ENCODE measurements at regions not wholly inside any gene's neighbourhood (a gene's known extent, or its start where the extent isn't known, plus 50 kb on each side); places are given as distances from the start of the nearest gene placed in this dataset.

DNA sequence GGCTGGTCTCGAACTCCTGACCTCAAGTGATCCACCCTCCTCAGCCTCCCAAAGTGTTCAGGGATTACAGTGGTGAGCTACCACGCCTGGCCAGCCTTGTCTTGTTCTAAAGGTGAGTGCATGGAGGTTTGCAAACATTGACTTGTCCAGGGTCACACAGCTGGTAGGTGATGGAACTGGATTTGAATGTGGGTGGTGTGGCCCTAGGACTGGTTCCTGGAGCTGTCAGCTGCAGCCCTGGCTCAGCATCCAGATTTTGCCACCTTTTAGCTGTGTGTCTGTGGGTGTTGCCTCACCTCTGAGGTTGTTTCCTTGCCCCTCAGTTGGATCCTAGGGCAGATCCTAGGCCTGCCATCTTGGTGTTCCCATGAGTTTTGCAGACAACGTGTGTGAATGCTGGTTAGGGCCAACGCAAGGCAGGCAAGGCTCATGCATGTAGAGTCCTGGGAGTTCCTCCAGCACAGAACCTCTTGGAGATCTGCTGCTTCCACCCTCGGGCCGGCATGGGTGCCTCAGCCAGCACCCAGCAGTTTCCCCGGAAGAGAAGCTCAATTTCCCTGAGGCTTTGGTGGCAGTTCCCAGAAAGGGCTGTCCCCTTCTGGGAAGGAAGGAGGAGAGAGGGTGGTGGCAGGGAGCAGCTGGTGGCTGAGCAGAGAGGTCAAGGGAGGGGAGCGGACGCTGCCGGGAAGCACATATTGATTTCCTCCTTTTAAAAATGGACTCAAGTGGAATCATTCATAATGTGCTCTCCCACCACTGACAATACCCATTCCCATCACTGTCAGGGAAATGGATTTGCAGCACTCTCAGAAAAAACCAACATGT lies 127.6 kb upstream of the HS6ST1 start:
- ATAC-seq (ENCODE audit: poor library complexity) (no peak), DNase-seq (peak in 1 of 14 experiments; percentile 26)
- Mint-ChIP-seq H3K9me3 (no peaks in the 10 kb centered on the region), H3K36me3 (ENCODE audit: low read depth) (no peaks in the 10 kb centered on the region), H3K4me1 (ENCODE audit: low read depth) (no peaks in the 10 kb centered on the region), H3K27me3 (no peaks in the 10 kb centered on the region), H3K27ac (no peak overlapping the region), H3K4me3 (no peak overlapping the region)
- H3K9me3 ChIP-seq (ENCODE audit: control insufficient read depth in 1 of 2, insufficient read depth in 1 of 2, low read length in 2 of 2), result peaks cover 0 to 4% of the 10 kb centered on the region in 2 experiments
- TF ChIP-seq, protein P1, sequence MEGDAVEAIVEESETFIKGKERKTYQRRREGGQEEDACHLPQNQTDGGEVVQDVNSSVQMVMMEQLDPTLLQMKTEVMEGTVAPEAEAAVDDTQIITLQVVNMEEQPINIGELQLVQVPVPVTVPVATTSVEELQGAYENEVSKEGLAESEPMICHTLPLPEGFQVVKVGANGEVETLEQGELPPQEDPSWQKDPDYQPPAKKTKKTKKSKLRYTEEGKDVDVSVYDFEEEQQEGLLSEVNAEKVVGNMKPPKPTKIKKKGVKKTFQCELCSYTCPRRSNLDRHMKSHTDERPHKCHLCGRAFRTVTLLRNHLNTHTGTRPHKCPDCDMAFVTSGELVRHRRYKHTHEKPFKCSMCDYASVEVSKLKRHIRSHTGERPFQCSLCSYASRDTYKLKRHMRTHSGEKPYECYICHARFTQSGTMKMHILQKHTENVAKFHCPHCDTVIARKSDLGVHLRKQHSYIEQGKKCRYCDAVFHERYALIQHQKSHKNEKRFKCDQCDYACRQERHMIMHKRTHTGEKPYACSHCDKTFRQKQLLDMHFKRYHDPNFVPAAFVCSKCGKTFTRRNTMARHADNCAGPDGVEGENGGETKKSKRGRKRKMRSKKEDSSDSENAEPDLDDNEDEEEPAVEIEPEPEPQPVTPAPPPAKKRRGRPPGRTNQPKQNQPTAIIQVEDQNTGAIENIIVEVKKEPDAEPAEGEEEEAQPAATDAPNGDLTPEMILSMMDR (IDR thresholded peaks at IDR 0.05), result no peak
- ChIA-PET CTCF (no interaction called here), POLR2A (no interaction called here)
- intact Hi-C loops (cut with DNase I, micrococcal nuclease), result no loop called here
- H3K4me3 ChIP-seq (ENCODE audit: low read length), result no peak overlapping the region
- H3K27me3 ChIP-seq (ENCODE audit: control insufficient read depth in 1 of 2, insufficient read depth in 2 of 2, low read length in 2 of 2), result no peaks in the 10 kb centered on the region
- no peaks in the 10 kb centered on the region for H3K4me1 ChIP-seq (ENCODE audit: insufficient read depth, low read length)
- H3K27ac ChIP-seq (ENCODE audit: low read depth in 1 of 2, low read length in 2 of 2), result no peak overlapping the region
- no peaks in the 10 kb centered on the region for H3K36me3 ChIP-seq (ENCODE audit: insufficient read depth, low read length)

DNA sequence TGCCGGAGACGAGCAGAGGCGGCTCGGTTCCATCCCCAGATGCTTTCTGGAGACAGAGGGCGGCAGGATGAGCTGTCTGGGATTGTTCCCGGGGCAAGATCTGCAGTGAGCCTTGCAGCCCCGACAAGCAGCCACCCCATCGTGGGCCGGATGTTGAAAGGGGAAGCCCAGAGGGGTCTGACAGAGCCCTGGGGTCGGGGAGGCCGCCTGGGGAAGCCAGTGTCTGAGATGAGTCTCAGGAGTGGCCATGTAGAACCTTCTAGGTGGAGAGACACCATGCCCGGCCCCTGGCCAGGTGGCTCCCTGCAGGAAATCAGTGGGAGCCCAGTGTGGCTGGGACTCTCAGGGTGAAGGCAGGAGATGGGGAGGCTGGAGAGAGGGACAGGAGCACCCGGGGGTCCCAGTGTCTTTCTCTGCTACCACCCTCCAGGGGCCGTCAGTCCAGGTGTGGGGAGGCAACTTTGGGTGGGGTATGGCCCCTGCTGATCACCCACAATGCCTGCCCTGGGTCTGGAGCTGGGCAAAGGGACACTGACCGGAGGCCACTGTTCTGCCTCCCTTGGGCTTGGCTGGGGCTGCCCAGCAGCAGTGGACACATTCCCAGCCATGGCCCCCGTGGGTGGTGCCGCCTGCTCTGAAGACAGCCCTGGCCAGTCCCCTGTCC lies 128.3 kb upstream of the HS6ST1 start:
- Mint-ChIP-seq H3K9me3 (no peaks in the 10 kb centered on the region), H3K4me3 (no peak overlapping the region), H3K27me3 (no peaks in the 10 kb centered on the region), H3K36me3 (ENCODE audit: low read depth) (no peaks in the 10 kb centered on the region), H3K27ac (no peak overlapping the region), H3K4me1 (ENCODE audit: low read depth) (no peaks in the 10 kb centered on the region)
- intact Hi-C loops (cut with DNase I, micrococcal nuclease), result no loop called here
- POLR2A ChIA-PET, result no interaction called here
- no peak for ATAC-seq (ENCODE audit: poor library complexity)
- Histone ChIP-seq H3K27me3 (ENCODE audit: control insufficient read depth in 1 of 2, insufficient read depth in 2 of 2, low read length in 2 of 2) (no peaks in the 10 kb centered on the region), H3K9me3 (ENCODE audit: control insufficient read depth in 1 of 2, insufficient read depth in 1 of 2, low read length in 2 of 2) (peaks cover 0 to 9% of the 10 kb centered on the region in 2 experiments), H3K36me3 (ENCODE audit: insufficient read depth, low read length) (no peaks in the 10 kb centered on the region), H3K4me1 (ENCODE audit: insufficient read depth, low read length) (no peaks in the 10 kb centered on the region), H3K4me3 (ENCODE audit: low read length) (no peak overlapping the region), H3K27ac (ENCODE audit: low read depth in 1 of 2, low read length in 2 of 2) (no peak overlapping the region)
- TF ChIP-seq, protein P1 (IDR thresholded peaks at IDR 0.05), result no peak
- peak in 1 of 14 experiments; percentile 32 for DNase-seq
- CTCF ChIA-PET, result no interaction called here

DNA sequence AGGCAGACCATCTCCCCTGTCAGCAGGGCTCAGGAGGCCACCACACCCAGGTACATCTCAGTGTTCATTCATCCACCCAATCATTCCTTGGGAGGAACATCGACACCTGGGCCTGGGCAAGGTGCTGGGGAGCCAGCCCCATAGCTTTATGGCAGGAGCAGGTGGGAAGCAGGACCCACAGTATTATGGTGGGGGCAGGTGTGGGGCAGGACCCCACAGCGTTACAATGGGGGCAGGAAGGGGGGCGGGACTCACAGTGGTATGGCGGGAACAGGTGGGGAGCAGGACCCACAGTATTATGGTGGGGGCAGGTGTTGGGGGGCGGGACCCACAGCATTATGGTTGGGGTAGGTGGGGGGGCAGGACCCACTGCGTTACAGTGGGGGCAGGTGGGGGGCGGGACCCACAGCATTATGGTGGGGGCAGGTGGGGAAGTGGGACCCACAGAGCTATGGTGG lies 128.9 kb upstream of the HS6ST1 start:
- H3K4me1 Mint-ChIP-seq (ENCODE audit: low read depth), result no peaks in the 10 kb centered on the region
- no peaks in the 10 kb centered on the region for H3K27me3 Mint-ChIP-seq
- intact Hi-C loops (cut with DNase I, micrococcal nuclease), result no loop called here
- Histone ChIP-seq H3K27me3 (ENCODE audit: control insufficient read depth in 1 of 2, insufficient read depth in 2 of 2, low read length in 2 of 2) (peaks cover 0 to 2% of the 10 kb centered on the region in 2 experiments), H3K9me3 (ENCODE audit: control insufficient read depth in 1 of 2, insufficient read depth in 1 of 2, low read length in 2 of 2) (peaks cover 0 to 13% of the 10 kb centered on the region in 2 experiments), H3K4me3 (ENCODE audit: low read length) (no peak overlapping the region), H3K36me3 (ENCODE audit: insufficient read depth, low read length) (no peaks in the 10 kb centered on the region), H3K4me1 (ENCODE audit: insufficient read depth, low read length) (no peaks in the 10 kb centered on the region), H3K27ac (ENCODE audit: low read depth in 1 of 2, low read length in 2 of 2) (no peak overlapping the region)
- CTCF ChIA-PET, result no interaction called here
- H3K36me3 Mint-ChIP-seq (ENCODE audit: low read depth), result no peaks in the 10 kb centered on the region
- ATAC-seq (ENCODE audit: poor library complexity) (no peak), DNase-seq (no peak)
- TF ChIP-seq, protein P1 (IDR thresholded peaks at IDR 0.05), result no peak
- no peaks in the 10 kb centered on the region for H3K9me3 Mint-ChIP-seq
- H3K27ac Mint-ChIP-seq, result no peak overlapping the region
- no peak overlapping the region for H3K4me3 Mint-ChIP-seq
- POLR2A ChIA-PET, result no interaction called here

All from CD4-positive, alpha-beta T cell (primary cell).